PFSK-1 (cell line): ENCODE measurements at regions not wholly inside any gene's neighbourhood (a gene's known extent, or its start where the extent isn't known, plus 50 kb on each side); places are given as distances from the start of the nearest gene placed in this dataset.

Source experiments
- FOXP2 ChIP-seq: optimal IDR thresholded peaks from 2 replicates; pipeline ENCODE3; 2011; ENCODE audit warnings: borderline replicate concordance, control low read depth, inconsistent platforms; ENCODE audit not compliant: insufficient read depth; ENCODE audit errors: extremely low read length, extremely low read depth
- POLR2AphosphoS5 ChIP-seq: IDR thresholded peaks from 2 replicates; pipeline ENCODE4 v1.6.1; 2012; ENCODE audit warnings: low read depth, mild to moderate bottlenecking, control low read depth, low read length, moderate library complexity
- REST ChIP-seq, 2 experiments: IDR thresholded peaks; 2 replicates each; pipeline versions ENCODE4 v1.6.1 to v1.8.0; 2011 to 2012; ENCODE audit warnings: low read depth in 2 of 2, low read length in 2 of 2, control low read depth in 1 of 2, inconsistent platforms in 1 of 2, mild to moderate bottlenecking in 1 of 2, moderate library complexity in 1 of 2; ENCODE audit not compliant: insufficient read depth in 1 of 2
- SIN3A ChIP-seq: IDR thresholded peaks from 2 replicates; pipeline ENCODE4 v1.6.1; 2012; ENCODE audit warnings: mild to moderate bottlenecking, low read length, moderate library complexity, borderline replicate concordance; ENCODE audit not compliant: insufficient read depth
- TAF1 ChIP-seq: IDR thresholded peaks from 2 replicates; pipeline ENCODE4 v1.6.1; 2012; ENCODE audit warnings: low read length, control low read depth, borderline replicate concordance; ENCODE audit not compliant: insufficient read depth

GRCh38 chr2:65639156-65639864 lies 206.9 kb upstream of the SPRED2 start:
- TF ChIP-seq FOXP2 (no peak), REST (IDR thresholded peaks at IDR 0.05; ENCODE audit: insufficient read depth in 1 of 2, low read depth in 2 of 2, low read length in 2 of 2) (no peak), TAF1 (no peak), POLR2AphosphoS5 (no peak), SIN3A (no peak)

- TF ChIP-seq POLR2AphosphoS5: no peak
- TF ChIP-seq TAF1: no peak
- TF ChIP-seq FOXP2: no peak
Measured at GRCh38 chr2:65638443-65638842, 206.0 kb upstream of the SPRED2 start.

- TF ChIP-seq TAF1 (no peak), FOXP2 (no peak), SIN3A (no peak), REST (IDR thresholded peaks at IDR 0.05; ENCODE audit: insufficient read depth in 1 of 2, low read depth in 2 of 2, low read length in 2 of 2) (no peak), POLR2AphosphoS5 (no peak)
Measured at GRCh38 chr2:65636813-65637483, 204.5 kb upstream of the SPRED2 start.

- TF ChIP-seq TAF1: no peak
- TF ChIP-seq SIN3A: no peak
- TF ChIP-seq POLR2AphosphoS5: no peak
- TF ChIP-seq FOXP2: no peak
- no peak for TF ChIP-seq REST (IDR thresholded peaks at IDR 0.05; ENCODE audit: insufficient read depth in 1 of 2, low read depth in 2 of 2, low read length in 2 of 2)
Measured at GRCh38 chr2:65636024-65636423, 203.6 kb upstream of the SPRED2 start.

- TF ChIP-seq TAF1 (no peak), REST (IDR thresholded peaks at IDR 0.05; ENCODE audit: insufficient read depth in 1 of 2, low read depth in 2 of 2, low read length in 2 of 2) (no peak), POLR2AphosphoS5 (no peak), FOXP2 (no peak), SIN3A (no peak)
Measured at GRCh38 chr2:65634304-65634703, 201.9 kb upstream of the SPRED2 start.
